PC-3 (cell line): ENCODE measurements at regions not wholly inside any gene's neighbourhood (a gene's known extent, or its start where the extent isn't known, plus 50 kb on each side); places are given as distances from the start of the nearest gene placed in this dataset.

Source experiments
- EZH2 ChIP-seq: fragments of 300-600 bp; sonication (generic); IDR thresholded peaks from one replicate; pipeline ENCODE4 v1.6.1; 2017; ENCODE audit warnings: antibody characterized with exemption, mild to moderate bottlenecking, low read length; ENCODE audit not compliant: unreplicated experiment
- EZH2phosphoT487 ChIP-seq: fragments of 300-600 bp; sonication (generic); IDR thresholded peaks from 2 replicates; pipeline ENCODE4 v1.6.1; 2018; ENCODE audit warnings: mild to moderate bottlenecking, antibody characterized with exemption, low read length, borderline replicate concordance
- TF ChIP-seq, protein P1 (sequence below): fragments of 300-600 bp; sonication (generic); conservative IDR thresholded peaks from 2 replicates; pipeline ENCODE4 v1.5.1; 2017; ENCODE audit warnings: antibody characterized with exemption, low read depth, mild to moderate bottlenecking, low read length

GRCh38 chr4:181043486-181043885 lies 1199.7 kb upstream of the TENM3 start:
- TF ChIP-seq, protein P1, sequence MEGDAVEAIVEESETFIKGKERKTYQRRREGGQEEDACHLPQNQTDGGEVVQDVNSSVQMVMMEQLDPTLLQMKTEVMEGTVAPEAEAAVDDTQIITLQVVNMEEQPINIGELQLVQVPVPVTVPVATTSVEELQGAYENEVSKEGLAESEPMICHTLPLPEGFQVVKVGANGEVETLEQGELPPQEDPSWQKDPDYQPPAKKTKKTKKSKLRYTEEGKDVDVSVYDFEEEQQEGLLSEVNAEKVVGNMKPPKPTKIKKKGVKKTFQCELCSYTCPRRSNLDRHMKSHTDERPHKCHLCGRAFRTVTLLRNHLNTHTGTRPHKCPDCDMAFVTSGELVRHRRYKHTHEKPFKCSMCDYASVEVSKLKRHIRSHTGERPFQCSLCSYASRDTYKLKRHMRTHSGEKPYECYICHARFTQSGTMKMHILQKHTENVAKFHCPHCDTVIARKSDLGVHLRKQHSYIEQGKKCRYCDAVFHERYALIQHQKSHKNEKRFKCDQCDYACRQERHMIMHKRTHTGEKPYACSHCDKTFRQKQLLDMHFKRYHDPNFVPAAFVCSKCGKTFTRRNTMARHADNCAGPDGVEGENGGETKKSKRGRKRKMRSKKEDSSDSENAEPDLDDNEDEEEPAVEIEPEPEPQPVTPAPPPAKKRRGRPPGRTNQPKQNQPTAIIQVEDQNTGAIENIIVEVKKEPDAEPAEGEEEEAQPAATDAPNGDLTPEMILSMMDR, result no peak
- TF ChIP-seq EZH2phosphoT487 (no peak), EZH2 (no peak)
